Peyer's patch (tissue), 4 donors: ENCODE measurements at regions not wholly inside any gene's neighbourhood (a gene's known extent, or its start where the extent isn't known, plus 50 kb on each side); places are given as distances from the start of the nearest gene placed in this dataset.

ENCODE experiments used
- DNase-seq, 3 donors: peaks; one replicate each; pipeline ENCODE4 v3.0.0-alpha.2; 2017 to 2019
- H3K27ac ChIP-seq, 4 donors: fragments of 200-600 bp; sonication (generic); one replicate each; pipeline ENCODE4 v1.5.1; 2016 to 2019
- H3K27me3 ChIP-seq, 2 donors: fragments of 200-600 bp; sonication (generic); one replicate each; pipeline ENCODE4 v1.5.1; 2019
- H3K36me3 ChIP-seq, 3 donors: fragments of 200-600 bp; sonication (generic); one replicate each; pipeline ENCODE4 v1.5.1; 2016 to 2019
- H3K4me1 ChIP-seq, 4 donors: fragments of 200-600 bp; sonication (generic); one replicate each; pipeline ENCODE4 v1.5.1; 2016 to 2019
- H3K4me3 ChIP-seq, 4 donors: fragments of 200-600 bp; sonication (generic); 1 replicate in 3 of 4; 2 replicates in 1 of 4; pipeline ENCODE4 v1.5.1; 2016 to 2019; ENCODE audit warnings: mild to moderate bottlenecking in 1 of 4
- H3K9me3 ChIP-seq, 4 donors: fragments of 200-600 bp; sonication (generic); one replicate each; pipeline ENCODE4 v1.5.1; 2016 to 2019; ENCODE audit warnings: mild to moderate bottlenecking in 1 of 4
- CTCF ChIP-seq, 6 experiments: fragments of 450-650 bp in 4 of 6; fragments of 200-600 bp in 2 of 6; sonication (generic) in 1 of 6; IDR thresholded peaks; one replicate each; pipeline ENCODE4 v1.5.1; 2017 to 2019; ENCODE audit warnings: antibody characterized with exemption in 6 of 6, mild to moderate bottlenecking in 3 of 6, moderate library complexity in 1 of 6
- POLR2A ChIP-seq, 2 donors: fragments of 450-650 bp; IDR thresholded peaks; one replicate each; pipeline ENCODE4 v1.5.1; 2017; ENCODE audit warnings: antibody characterized with exemption in 2 of 2, mild to moderate bottlenecking in 2 of 2, moderate library complexity in 2 of 2

- H3K27ac ChIP-seq: no peak overlapping the region
Measured at GRCh38 chr4:97252615-97253154, 890.6 kb downstream of the STPG2 start.

GRCh38 chr4:97262769-97263168 lies 880.5 kb downstream of the STPG2 start:
- no peak for DNase-seq
- H3K4me1 ChIP-seq: no peaks in the 10 kb centered on the region
- H3K27ac ChIP-seq: no peak overlapping the region
- H3K36me3 ChIP-seq: no peaks in the 10 kb centered on the region
- H3K9me3 ChIP-seq: no peaks in the 10 kb centered on the region
- TF ChIP-seq CTCF (IDR thresholded peaks at IDR 0.05): no peak
- TF ChIP-seq POLR2A (IDR thresholded peaks at IDR 0.05): no peak
- no peaks in the 10 kb centered on the region for H3K27me3 ChIP-seq
- no peak overlapping the region for H3K4me3 ChIP-seq

More at GRCh38 chr4:97252615-97253154, 890.6 kb downstream of the STPG2 start:
- TF ChIP-seq CTCF (IDR thresholded peaks at IDR 0.05) (no peak), POLR2A (IDR thresholded peaks at IDR 0.05) (no peak)
- no peaks in the 10 kb centered on the region for H3K9me3 ChIP-seq
- no peak for DNase-seq
- no peaks in the 10 kb centered on the region for H3K27me3 ChIP-seq
- H3K4me1 ChIP-seq: no peaks in the 10 kb centered on the region
- H3K4me3 ChIP-seq: no peak overlapping the region
- no peaks in the 10 kb centered on the region for H3K36me3 ChIP-seq

- H3K4me3 ChIP-seq: no peak overlapping the region
Measured at GRCh38 chr4:97270051-97270450, 873.2 kb downstream of the STPG2 start.

GRCh38 chr4:97279391-97279790 lies 863.9 kb downstream of the STPG2 start:
- Histone ChIP-seq H3K27ac (no peak overlapping the region), H3K36me3 (no peaks in the 10 kb centered on the region), H3K4me1 (no peaks in the 10 kb centered on the region), H3K9me3 (no peaks in the 10 kb centered on the region), H3K27me3 (no peaks in the 10 kb centered on the region), H3K4me3 (no peak overlapping the region)
- TF ChIP-seq CTCF (IDR thresholded peaks at IDR 0.05): no peak
- no peak for TF ChIP-seq POLR2A (IDR thresholded peaks at IDR 0.05)
- DNase-seq: no peak

More at GRCh38 chr4:97270051-97270450, 873.2 kb downstream of the STPG2 start:
- Histone ChIP-seq H3K36me3 (no peaks in the 10 kb centered on the region), H3K27me3 (no peaks in the 10 kb centered on the region), H3K9me3 (no peaks in the 10 kb centered on the region), H3K4me1 (no peaks in the 10 kb centered on the region), H3K27ac (no peak overlapping the region)
- no peak for DNase-seq
- no peak for TF ChIP-seq POLR2A (IDR thresholded peaks at IDR 0.05)
- no peak for TF ChIP-seq CTCF (IDR thresholded peaks at IDR 0.05)

- no peak for DNase-seq
- H3K4me1 ChIP-seq: no peaks in the 10 kb centered on the region
- TF ChIP-seq POLR2A (IDR thresholded peaks at IDR 0.05) (no peak), CTCF (IDR thresholded peaks at IDR 0.05) (no peak)
- no peaks in the 10 kb centered on the region for H3K36me3 ChIP-seq
- no peaks in the 10 kb centered on the region for H3K9me3 ChIP-seq
- no peaks in the 10 kb centered on the region for H3K27me3 ChIP-seq
- no peak overlapping the region for H3K4me3 ChIP-seq
- H3K27ac ChIP-seq: no peak overlapping the region
Measured at GRCh38 chr4:97300561-97300960, 842.7 kb downstream of the STPG2 start.

- TF ChIP-seq CTCF (IDR thresholded peaks at IDR 0.05) (no peak), POLR2A (IDR thresholded peaks at IDR 0.05) (no peak)
- H3K9me3 ChIP-seq: no peaks in the 10 kb centered on the region
- H3K4me1 ChIP-seq: no peaks in the 10 kb centered on the region
- no peaks in the 10 kb centered on the region for H3K36me3 ChIP-seq
- no peak overlapping the region for H3K27ac ChIP-seq
- no peaks in the 10 kb centered on the region for H3K27me3 ChIP-seq
- DNase-seq: no peak
- H3K4me3 ChIP-seq: no peak overlapping the region
Measured at GRCh38 chr4:97305351-97305750, 837.9 kb downstream of the STPG2 start.
